ENCODE measurements at regions not wholly inside any gene's neighbourhood (a gene's known extent, or its start where the extent isn't known, plus 50 kb on each side); places are given as distances from the start of the nearest gene placed in this dataset.

DNA sequence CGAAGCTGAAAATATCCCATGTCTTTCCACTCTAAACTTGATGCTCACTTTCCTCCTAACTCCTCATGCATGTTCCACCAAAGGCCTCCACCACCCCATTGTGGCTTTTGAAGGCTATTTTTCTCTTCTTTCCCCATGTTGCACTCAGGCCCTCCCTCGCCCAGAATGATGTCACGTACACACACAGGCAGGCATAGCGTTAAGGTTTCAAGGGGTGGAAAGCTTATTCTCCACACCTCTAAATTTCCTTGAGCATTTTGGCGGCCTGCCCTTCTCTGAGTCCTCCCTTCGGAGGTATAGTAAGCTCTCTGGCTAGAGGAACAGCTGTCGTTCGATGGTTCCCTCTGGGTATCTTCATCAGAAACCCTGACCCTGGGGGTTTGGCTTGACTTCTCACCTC lies 673.5 kb downstream of the ACTL7B start:
- DNase-seq (ENCODE audit: low read depth in 4 of 4, low spot score in 2 of 4) = no peak

DNA sequence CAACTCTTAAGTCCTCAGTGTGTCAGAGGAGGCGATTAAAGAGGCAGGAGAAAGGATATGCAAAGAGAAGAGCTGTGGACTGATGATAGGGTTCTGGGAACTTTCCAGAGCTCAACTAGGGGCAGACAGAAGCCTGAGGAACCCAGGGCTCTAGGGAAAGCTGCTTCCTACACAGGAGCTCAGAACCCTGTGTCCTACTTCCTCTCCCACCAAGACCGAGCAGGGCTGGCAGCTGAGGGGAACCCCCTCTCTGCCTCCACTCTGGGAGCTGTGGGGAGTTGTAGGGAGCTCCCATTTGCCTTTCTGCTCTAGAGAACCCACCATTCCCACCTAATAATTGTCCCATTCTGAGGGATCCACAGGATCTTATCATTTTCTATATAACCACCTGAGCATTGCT lies 674.3 kb downstream of the ACTL7B start:
- DNase-seq (ENCODE audit: low read depth in 4 of 4, low spot score in 2 of 4) = no peak

DNA sequence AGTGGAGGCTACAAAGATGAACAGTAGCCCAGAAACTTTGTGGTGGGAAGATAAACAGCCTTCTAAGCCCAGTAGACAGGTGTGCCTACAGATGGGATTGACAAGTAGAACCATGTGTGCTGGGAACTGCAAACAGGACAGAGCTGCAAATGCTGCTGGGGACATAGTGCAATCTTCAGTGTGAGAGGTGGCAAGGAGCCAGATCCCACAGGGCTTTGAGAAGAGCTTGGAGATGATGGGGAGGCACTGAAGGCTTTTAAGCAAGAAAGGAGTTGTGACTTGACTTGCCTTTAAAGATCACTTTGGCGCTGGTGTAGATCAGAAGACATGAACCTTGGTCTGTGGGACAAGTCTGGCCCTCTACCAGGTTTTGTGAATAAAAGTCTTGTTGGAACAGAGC lies 675.2 kb downstream of the ACTL7B start:
- DNase-seq (ENCODE audit: low read depth in 4 of 4, low spot score in 2 of 4) = no peak

DNA sequence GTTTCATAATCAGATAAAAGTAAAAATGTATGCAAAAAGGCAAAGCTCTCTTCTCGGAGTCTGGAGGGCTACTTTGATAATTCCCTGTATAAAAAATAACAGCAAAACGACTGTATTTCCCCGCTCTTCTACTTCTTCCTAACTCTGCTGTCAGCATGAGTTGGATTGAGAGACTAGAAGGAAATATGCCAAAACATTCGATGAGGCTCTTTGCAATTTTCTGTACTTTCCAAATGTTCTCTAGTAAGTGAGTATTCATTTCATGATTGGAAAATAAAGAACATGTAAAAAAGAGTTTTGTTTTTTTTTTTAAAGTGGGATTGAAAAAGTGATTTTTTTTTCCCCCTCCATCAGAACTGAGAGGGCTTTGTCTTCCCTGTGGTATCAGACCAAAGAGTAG lies 677.5 kb downstream of the ACTL7B start:
- DNase-seq (ENCODE audit: low read depth in 4 of 4, low spot score in 2 of 4) = no peak

DNA sequence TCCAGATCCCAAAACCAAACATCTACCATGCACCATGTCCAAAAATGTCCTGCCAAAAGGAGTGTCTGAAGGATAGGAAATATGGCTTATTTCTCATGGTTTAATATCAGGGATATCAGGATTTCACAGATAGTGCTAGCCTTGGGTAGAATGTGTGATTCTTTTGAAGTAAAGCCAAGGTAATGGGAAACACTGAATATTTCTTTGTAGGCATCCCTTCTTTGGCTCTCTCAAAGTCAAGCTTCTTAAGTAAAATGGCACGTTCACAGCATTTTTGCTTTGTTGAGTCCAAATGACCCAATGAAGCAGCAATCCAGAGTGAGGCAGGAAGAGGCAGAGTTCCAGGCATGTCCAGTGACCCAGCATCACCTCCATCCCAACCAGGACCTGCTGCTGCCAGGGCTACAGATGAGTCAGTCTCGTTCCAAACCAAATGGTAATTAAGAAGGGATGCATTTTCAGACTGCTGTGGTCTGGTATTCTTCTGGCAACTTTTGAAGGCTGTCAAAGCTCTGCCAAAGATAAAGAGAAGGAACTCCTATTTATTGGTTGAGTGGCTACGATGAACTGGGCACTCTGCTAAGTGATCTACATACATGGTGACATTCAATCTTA lies 678.8 kb upstream of the KLF4 start:
- no peak for DNase-seq (ENCODE audit: low read depth in 4 of 4, low spot score in 2 of 4)

DNA sequence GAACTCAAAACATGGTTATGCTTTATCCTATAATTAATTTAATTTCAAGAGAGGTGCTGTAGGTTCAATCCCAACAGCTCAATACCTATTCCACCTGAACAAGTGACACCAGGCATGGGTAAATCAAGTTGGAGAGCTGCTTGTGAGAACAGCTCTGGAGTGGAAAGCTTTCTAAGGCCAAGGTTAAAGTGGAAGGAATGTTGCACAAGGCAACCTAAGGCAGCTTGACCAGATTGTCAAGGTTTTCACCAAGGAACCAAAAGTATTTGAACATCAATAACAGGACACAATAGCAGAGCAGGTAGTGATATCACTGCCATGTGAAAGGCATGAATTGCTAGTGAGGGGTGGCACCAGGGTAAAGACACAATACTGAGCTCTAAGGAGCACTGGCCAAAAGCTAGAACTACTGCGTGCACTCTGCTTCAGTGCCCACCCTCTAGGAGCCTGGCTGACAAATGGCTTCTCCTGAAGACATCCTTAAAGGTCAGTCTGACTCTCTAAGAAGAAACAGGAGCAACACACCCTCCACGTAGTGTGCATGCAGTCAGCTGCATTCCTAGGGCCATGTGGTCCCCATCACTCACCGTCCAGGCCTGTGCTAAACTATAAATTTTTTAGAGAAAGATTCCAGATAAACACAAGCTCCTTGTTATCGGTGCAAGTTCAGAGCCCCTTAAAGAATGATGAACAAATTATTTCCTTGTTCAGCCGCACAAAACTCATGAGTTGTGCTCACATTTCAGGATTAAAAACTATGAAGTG lies 677.7 kb upstream of the KLF4 start:
- DNase-seq (ENCODE audit: low read depth in 4 of 4, low spot score in 2 of 4) = no peak

DNA sequence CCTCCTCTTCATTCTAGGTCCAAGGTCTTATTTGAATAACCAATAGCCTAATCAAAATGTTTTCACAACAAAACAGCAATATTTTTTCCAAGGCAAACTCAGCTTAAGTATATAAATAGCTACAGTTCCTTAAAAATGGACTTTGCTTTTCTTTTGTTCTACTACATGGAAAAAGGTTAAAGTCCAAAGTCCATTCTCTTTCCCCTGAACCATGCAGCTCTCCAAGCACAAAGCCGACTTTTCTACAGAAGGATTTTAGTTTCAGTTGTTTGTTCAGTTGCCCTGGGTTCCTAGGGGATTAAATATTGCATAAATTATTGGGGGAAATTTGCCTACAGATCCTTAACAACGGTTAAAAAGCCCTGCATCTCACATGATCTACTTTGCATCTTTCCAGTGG lies 677.0 kb upstream of the KLF4 start:
- no peak for DNase-seq (ENCODE audit: low read depth in 4 of 4, low spot score in 2 of 4)

DNA sequence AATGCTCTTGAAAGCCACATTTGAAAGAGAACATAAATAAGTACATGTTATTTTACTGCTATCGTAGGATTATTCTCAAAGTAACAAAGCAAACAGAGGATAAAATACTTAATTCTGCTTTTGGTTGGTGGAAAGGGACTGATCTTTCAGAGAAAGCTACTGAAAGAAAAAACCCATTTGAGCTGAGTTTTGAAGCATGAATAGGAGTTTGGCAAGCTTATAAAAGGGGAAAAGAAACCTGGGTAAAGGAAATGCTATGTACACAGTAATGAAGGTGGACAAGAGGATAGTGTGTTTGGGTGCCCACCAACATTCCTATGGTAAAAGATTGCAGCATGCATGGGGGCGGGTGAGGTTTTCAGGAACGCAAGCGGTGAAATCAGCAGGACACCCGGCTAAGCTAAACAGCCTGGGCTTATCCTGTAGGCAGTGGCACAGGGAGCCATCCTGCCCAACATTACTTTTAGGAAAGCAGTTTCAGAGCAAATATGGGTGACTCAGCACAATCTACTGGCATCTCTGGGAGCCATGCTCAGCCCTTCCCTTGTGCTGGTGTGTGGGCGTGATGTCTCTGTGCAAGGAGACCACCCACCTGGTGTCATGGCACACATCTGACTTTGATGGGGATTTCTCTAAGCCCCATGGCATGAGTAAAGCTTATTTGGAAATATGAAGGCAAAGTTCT lies 673.9 kb upstream of the KLF4 start:
- no peak for DNase-seq (ENCODE audit: low read depth in 4 of 4, low spot score in 2 of 4)

DNA sequence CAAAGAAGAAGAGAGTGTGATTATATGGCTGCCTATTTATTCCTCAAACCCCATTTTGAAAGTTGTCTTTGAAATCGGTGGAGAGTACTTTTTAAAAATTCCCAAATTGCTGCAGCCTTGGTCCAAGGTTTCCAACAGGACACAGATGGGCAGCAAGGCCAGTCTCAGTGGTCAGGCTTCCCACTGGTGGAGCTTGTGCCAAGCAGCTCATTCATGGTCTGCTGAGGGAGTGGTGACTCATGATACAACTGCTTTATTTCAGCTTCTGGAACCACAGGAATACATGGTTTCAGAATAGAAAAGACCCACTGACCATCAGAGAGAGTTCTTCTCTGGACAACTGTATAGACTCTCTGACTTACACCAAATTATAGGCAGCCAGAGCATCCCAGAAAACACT lies 673.1 kb upstream of the KLF4 start:
- DNase-seq (ENCODE audit: low read depth in 4 of 4, low spot score in 2 of 4) = no peak

DNA sequence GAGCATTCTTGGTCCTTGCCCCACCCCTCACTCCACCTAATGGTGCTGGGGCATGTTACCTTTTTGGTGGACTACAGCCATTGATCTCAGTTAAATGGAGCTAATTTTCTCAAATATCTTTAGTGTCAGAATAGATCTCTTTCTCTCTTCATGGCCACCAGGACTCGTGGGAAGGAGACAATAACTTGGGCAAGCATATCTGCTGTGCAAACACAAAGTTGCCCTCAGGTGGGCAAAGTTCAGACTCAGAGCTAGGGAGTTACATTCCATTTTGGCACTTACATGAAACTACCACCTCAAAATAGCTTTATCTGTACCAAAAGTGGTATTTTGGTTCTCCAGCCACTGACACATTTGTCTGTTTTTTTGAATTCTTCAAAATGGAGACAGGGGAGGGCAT lies 671.9 kb upstream of the KLF4 start:
- no peak for DNase-seq (ENCODE audit: low read depth in 4 of 4, low spot score in 2 of 4)

DNA sequence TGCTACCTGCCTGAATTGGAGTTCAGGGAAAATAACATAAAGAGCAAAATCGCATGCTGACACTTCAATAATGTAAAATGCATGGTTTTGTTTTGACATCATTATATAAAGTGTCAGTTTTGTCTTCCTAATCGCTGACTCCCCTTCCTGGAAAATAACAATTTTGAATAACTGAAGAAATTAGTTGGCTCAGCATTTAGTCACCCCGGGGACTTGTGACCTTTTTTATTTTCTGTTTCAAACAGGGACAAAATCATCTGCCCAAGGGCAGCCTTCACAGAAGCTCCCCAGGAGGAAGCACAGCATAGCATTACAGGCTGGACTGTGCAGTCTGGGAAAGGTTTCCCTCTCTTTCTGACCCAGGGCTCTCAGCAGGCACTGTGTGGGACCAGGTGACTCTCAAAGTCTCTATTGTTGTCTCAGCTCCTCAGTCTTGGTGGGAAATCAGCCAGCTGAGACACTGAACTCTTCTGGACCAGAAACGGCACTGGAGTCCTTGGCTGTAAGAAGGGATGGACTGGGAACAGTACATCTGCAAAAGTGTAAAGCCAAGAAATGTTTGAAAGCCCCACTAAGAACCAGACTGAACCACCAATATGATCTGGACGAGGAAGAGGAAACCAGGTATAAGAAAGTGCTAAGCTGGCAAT lies 671.3 kb upstream of the KLF4 start:
- DNase-seq (ENCODE audit: low read depth in 4 of 4, low spot score in 2 of 4) = no peak

DNA sequence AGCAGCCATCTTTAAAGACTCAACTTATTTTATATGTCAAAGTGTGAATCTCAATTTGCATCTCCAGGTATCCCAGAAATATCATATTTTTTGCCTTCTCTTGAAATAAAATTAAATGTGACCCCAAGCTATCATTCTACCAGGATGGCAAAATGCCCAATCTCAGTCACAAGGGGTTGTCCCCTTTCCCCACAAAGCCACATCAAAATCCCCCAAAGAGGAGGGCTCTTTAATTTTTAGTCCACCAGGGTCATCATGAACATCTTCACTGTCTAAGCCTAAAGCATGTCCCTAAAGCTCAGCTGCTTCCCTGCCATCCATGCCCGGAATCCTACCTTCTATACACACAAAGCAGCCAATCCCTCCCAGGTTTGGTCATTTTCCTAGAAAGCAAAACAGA lies 670.5 kb upstream of the KLF4 start:
- DNase-seq (ENCODE audit: low read depth in 4 of 4, low spot score in 2 of 4) = no peak

DNA sequence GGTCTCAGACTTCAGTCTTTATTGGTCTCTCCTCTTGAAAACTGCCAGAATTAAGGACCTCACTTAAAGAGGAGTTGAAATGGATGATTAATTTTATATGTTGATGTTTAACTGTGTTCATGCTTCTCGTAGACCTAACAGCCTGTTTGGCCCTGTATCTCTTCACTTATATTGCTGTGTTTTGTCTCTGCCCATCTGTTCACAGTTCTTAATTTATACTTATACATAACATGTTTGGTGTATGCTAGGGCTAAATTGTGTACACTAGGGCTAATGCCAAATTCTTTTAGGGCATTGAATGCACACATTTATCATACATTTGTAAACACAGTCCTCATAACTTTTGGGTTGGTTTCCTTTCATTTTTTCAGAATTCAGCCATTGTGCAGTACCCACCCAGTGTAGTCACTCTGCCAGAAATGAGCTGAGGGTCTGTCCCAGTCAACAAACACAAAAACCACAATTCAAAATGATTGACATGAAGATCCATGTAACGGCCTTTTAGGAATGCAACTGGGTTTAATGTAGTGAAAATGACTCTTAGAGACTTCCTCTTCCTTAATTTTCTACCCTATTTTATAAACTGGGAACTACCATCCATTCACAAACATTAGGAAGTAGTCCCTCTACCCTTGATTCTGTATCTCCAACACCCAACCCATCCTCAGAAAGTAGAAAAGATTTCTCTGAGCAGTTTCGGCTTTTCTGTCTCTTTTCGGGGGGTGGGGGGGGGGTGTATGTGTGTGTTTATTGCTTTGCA lies 668.8 kb upstream of the KLF4 start:
- no peak for DNase-seq (ENCODE audit: low read depth in 4 of 4, low spot score in 2 of 4)

DNA sequence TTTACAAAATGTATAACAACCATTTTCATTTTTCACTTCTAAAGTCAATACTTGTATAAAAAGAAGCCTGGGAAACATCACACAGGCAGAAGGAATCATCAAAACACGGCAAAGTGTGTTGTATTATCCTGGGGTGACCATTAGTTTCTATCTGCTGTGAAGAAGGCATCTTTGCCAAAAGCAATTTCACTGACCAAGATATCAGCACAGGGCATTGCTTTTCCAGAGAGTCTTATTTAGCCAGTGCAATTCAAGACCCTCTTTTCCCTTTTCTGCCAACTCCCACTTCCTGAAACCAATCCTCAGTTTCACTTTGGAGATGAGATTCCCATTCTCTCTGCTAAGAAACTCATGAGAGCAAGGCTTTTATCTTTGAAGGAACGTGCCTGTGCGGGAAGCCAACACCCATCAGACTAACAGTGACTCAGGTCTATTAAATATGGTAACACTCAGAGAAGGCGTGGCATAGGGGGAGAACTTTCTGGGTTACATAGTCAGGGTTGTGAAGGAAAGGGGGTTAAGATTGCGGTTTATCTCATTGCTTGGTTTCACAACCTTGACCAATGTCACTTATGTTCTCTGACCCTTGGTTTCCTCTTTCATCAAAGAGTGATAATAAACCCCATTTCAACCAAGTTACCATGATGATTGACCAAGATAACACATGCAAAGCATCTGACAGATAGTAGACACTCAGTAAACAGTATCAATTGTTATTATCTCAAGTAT lies 666.9 kb upstream of the KLF4 start:
- no peak for DNase-seq (ENCODE audit: low read depth in 4 of 4, low spot score in 2 of 4)

DNA sequence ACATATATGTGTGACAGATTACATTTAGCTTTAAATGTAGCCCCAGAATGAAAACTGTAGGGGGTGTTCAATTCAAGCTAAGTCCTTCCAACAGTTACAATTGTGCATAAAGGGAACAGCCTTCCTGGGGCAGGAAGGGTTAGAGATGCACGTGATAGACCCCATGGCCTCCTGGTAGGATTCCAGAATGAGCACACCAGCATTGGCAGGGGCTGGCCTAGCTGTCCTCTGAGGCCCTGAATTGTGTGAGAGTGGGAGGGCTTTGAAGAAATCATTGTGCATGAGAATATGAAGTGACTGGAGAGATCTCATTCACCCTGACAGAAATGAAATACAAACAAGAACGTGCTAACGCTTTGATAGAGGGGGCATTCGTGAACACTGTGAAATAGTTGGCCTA lies 663.8 kb upstream of the KLF4 start:
- DNase-seq (ENCODE audit: low read depth in 4 of 4, low spot score in 2 of 4) = no peak

DNA sequence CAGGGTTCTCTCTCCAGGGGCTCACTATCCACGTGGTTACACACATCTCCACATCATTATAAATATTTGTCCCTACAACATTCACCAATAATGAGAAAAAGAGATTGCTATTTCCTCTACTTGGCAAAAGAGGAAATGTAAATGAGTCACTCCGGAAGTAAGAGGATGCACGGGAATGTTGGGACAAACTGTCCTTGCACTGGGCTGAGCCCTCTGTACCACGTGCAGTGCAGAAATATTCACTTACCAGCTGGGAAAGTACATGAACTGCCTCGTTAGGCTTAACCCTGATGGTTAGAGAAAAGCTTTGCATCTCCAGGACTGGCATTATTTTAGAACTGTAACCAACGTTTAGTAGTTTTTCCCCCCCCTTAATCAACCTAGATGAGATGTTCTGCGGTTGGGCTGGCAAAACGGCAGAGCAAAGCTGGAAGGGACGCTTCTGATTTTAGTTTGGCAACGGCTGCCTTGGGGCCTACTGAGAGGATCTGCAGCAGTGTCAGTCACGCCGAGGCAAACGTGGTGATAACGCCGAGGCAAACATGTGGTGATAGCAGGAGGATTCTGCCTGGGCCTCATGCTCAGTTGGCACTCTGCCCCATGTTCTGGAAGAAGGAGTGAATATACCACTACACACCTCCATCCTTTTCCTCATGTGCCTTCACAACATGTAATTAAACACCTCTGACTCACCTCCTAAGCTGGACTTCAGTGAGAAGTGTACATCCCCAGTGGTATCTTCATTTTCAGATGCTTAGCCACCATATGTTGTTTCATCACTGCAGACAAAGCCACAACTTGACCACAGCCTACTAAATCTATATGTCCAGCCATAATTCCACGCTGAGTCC lies 661.4 kb upstream of the KLF4 start:
- DNase-seq (ENCODE audit: low read depth in 4 of 4, low spot score in 2 of 4) = no peak

DNA sequence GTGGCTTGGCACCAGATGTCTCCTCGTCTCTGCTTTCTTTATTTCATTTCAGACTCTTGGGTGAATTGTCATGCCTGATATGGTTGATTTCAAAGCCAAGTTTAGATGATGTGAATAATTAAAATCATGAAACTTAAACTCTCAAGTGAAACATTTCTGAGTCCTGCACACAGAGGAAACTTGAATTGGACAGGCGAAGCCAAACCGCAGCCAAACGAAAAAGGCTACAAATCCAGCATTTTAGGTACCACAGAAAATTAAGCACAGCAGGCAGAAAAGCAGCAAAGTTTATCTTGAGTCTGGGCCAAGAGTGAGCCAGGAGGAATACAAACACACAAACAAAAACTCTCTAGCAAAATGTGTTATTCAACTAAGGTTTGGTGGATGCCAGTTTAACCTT lies 659.8 kb upstream of the KLF4 start:
- no peak for DNase-seq (ENCODE audit: low read depth in 4 of 4, low spot score in 2 of 4)

DNA sequence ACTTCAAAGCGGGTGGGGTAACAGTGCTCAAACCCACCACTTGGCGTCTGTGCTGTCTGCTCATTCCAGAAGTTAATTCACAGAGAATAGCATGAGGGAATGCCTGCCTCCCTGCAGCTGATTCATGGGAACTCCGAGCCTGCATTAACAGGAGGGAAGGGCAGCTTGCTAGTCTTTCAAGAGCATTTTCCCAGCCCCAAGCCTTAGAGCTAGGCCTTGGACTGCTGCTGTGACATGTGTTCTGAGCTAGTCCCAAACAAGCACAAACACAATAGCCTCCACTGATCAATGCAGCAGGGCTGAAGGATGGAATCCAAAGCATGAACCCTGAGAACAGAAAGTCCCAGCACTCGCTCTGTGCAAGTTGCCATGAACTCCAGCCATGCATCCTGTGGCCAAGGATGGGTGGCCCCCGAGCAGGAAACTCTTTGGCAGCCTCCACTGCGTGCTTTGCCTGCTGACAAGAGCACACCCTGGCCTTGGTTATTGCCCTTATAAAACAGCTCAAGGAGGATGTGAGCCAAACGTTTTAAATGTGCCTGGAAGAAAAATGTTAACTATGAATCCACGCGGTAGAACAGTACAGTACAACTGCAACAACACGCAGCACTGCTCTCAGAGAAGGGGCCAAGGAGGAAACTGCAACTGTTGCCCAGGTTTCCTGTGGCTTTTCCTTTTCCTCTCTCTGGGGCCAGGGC lies 653.1 kb upstream of the KLF4 start:
- peak in 3 of 4 donors; percentile 33 to 39 (median 34) for DNase-seq (ENCODE audit: low read depth in 4 of 4, low spot score in 2 of 4)

DNA sequence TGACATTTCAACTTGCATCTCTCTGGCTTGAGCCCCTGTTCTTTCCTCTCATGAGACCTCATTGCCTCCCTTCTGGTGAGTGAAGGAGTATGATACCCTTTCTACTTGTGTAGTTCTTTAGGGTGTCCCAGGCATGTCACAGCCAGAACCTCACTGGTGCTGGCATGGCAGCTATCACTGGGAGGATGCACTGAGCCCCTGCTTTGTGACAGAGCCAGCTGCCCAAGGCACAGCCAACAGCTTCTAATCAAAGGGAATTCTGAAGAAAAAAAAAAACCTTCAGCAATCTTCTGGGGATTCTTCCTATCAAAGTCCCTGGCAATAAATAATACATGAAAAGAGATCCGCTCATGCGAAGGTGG lies 652.6 kb upstream of the KLF4 start:
- no peak for DNase-seq (ENCODE audit: low read depth in 4 of 4, low spot score in 2 of 4)

All from left renal cortex interstitium (tissue), 4 donors.